ENCODE measurements at regions not wholly inside any gene's neighbourhood (a gene's known extent, or its start where the extent isn't known, plus 50 kb on each side); places are given as distances from the start of the nearest gene placed in this dataset.

GRCh38 chr2:120857931-120858330 lies 122.3 kb downstream of the GLI2 start:
- Histone ChIP-seq H3K4me3 (no peak overlapping the region), H3K36me3 (no peaks in the 10 kb centered on the region), H3K27ac (no peak overlapping the region), H3K27me3 (no peaks in the 10 kb centered on the region), H3K4me1 (ENCODE audit: insufficient read depth) (peaks cover 7% of the 10 kb centered on the region), H3K9me3 (no peaks in the 10 kb centered on the region)
- intact Hi-C loops (cut with DNase I), result no loop called here
- DNase-seq, result peak in 1 of 5 donors; percentile 23
- TF ChIP-seq, protein P1, sequence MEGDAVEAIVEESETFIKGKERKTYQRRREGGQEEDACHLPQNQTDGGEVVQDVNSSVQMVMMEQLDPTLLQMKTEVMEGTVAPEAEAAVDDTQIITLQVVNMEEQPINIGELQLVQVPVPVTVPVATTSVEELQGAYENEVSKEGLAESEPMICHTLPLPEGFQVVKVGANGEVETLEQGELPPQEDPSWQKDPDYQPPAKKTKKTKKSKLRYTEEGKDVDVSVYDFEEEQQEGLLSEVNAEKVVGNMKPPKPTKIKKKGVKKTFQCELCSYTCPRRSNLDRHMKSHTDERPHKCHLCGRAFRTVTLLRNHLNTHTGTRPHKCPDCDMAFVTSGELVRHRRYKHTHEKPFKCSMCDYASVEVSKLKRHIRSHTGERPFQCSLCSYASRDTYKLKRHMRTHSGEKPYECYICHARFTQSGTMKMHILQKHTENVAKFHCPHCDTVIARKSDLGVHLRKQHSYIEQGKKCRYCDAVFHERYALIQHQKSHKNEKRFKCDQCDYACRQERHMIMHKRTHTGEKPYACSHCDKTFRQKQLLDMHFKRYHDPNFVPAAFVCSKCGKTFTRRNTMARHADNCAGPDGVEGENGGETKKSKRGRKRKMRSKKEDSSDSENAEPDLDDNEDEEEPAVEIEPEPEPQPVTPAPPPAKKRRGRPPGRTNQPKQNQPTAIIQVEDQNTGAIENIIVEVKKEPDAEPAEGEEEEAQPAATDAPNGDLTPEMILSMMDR (IDR thresholded peaks at IDR 0.05), result no peak
- TF ChIP-seq POLR2A (IDR thresholded peaks at IDR 0.05), result no peak
- TF ChIP-seq EP300 (IDR thresholded peaks at IDR 0.05), result no peak
- WGBS, 3 donors, result 89 to 93% (median 92%) methylated on average over 7 of the region's 7 CpGs

DNA sequence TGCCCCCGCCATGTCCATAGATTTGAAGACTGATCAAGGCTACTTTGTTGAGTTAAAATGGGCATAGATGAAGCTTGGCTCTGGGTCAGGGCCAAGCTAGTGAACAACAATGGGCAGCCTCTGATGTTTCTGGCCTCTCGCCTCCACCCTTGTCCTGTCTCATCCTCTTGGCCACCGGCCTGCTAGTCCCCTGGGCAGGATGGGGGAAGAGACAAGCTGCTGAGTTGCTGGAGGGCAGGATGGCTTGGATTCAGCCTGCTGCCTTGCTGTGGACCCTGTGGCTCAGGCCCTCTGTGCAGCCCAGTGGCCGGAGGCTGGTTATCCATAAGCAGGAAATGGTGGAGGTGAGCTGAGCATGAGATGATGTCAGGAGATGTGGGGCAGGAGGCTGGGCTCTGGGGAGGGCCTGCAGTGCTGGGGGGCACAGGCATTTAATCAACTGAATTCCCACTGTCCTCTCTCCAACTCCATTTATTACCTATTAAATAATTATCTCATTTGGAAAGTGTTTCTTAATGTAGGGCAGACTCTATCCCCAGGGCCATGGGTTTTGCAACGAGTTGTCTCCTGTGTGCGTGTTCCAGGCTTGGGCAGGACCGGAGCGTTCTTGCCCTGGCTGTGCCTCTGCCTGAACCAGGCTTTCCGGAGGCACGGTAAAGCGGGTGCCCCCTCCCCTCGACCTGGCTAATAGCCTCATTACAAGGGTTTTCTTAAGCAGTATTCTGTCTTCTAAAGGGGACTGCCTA lies 122.9 kb downstream of the GLI2 start:
- DNase-seq, result peak in 1 of 5 donors; percentile 29
- H3K4me3 ChIP-seq, result no peak overlapping the region
- intact Hi-C loops (cut with DNase I), result no loop called here
- H3K27me3 ChIP-seq, result no peaks in the 10 kb centered on the region
- H3K27ac ChIP-seq, result no peak overlapping the region
- H3K9me3 ChIP-seq, result no peaks in the 10 kb centered on the region
- no peaks in the 10 kb centered on the region for H3K36me3 ChIP-seq
- WGBS, 3 donors, result 81 to 87% (median 81%) methylated on average over 12 of the region's 12 CpGs
- TF ChIP-seq, protein P1 (IDR thresholded peaks at IDR 0.05), result no peak
- no peak for TF ChIP-seq EP300 (IDR thresholded peaks at IDR 0.05)
- no peak for TF ChIP-seq POLR2A (IDR thresholded peaks at IDR 0.05)
- peaks cover 10% of the 10 kb centered on the region for H3K4me1 ChIP-seq (ENCODE audit: insufficient read depth)

DNA sequence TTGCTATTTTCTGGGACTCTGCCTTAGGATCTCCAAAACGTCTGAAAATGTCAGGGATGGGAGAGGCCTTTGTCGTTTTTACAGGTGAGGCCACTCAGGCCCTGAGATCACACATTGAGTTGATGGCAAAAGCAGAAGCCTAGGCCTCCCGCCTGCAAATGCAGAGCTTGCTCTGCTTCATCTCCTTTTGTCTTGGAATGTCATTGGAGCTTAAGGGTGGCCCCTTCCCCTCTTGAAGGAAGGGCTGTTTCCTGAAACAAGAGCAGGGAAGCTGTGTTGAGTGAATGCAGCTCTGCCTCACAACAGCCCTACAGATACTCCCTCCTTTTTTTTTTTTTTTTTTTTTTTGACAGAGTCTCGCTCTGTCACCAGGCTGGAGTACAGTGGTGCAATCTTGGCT lies 123.5 kb downstream of the GLI2 start:
- peaks cover 10% of the 10 kb centered on the region for H3K4me1 ChIP-seq (ENCODE audit: insufficient read depth)
- intact Hi-C loops (cut with DNase I), result no loop called here
- no peak for TF ChIP-seq POLR2A (IDR thresholded peaks at IDR 0.05)
- TF ChIP-seq, protein P1 (IDR thresholded peaks at IDR 0.05), result no peak
- TF ChIP-seq EP300 (IDR thresholded peaks at IDR 0.05), result no peak
- H3K27ac ChIP-seq, result no peak overlapping the region
- peak in 1 of 5 donors; percentile 7 for DNase-seq
- H3K9me3 ChIP-seq, result no peaks in the 10 kb centered on the region
- no peaks in the 10 kb centered on the region for H3K36me3 ChIP-seq
- no peaks in the 10 kb centered on the region for H3K27me3 ChIP-seq
- no peak overlapping the region for H3K4me3 ChIP-seq
- WGBS, 3 donors, result 59 to 74% (median 67%) methylated on average over 4 of the region's 4 CpGs

DNA sequence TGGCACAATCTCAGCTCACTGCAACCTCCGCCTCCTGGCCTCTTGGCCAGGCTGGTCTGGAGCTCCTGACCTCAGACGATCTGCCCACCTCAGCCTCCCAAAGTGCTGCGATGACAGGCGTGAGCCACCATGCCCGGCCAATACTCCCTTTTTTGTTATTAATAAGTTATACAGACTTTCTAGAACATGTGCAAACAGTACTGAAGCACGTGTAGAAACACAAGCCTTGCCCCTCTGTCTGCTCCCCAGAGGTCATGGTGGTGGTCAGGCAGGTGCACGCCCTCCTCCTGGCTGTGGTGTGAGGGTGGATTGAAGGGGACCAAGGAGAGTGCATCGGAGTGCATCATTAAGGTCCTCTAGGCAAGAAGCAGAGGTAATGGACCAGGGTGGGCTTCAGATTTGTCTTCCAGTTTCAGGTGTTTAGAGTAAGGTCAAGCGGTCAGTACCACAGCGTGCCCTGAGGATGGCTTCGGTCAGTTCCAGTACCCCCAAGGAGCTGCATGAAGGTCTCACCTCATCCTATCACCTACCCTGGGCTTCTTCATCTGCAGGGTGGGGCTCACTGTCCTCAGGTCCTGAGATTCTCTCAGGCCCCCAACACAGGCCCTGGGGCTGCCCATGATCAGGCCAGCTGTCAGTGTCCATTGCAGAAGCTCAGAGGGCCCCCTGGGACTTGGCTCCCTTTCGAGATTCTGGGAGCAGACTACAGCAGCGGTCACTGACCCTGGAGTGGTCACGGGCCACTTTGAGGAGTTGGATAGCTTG lies 124.3 kb downstream of the GLI2 start:
- 90 to 93% (median 92%) methylated on average over 14 of the region's 14 CpGs for WGBS, 3 donors
- H3K9me3 ChIP-seq, result no peaks in the 10 kb centered on the region
- no peaks in the 10 kb centered on the region for H3K36me3 ChIP-seq
- no peak overlapping the region for H3K4me3 ChIP-seq
- no peak overlapping the region for H3K27ac ChIP-seq
- H3K4me1 ChIP-seq (ENCODE audit: insufficient read depth), result peaks cover 10% of the 10 kb centered on the region
- H3K27me3 ChIP-seq, result no peaks in the 10 kb centered on the region
- TF ChIP-seq POLR2A (IDR thresholded peaks at IDR 0.05), result no peak
- TF ChIP-seq, protein P1 (IDR thresholded peaks at IDR 0.05), result no peak
- TF ChIP-seq EP300 (IDR thresholded peaks at IDR 0.05), result no peak
- peak in 1 of 5 donors; percentile 21 for DNase-seq
- intact Hi-C loops (cut with DNase I), result loop anchor here in 1 of 4 donors (10.0 kb wide), 1 partner anchor 125 kb away; the partner anchor contains the start of gene GLI2

All from ovary (tissue), 7 donors.